Suprapubic skin (tissue), 4 donors: ENCODE measurements at regions not wholly inside any gene's neighbourhood (a gene's known extent, or its start where the extent isn't known, plus 50 kb on each side); places are given as distances from the start of the nearest gene placed in this dataset.

Experiments used
- EP300 ChIP-seq: sonication (generic); formaldehyde crosslinking; IDR thresholded peaks from one replicate; pipeline ENCODE4 v1.6.1; 2017; ENCODE audit warnings: antibody characterized with exemption
- POLR2A ChIP-seq, 2 donors: fragments of 450-650 bp; IDR thresholded peaks; one replicate each; pipeline ENCODE4 v1.6.1; 2017; ENCODE audit warnings: antibody characterized with exemption in 2 of 2, mild to moderate bottlenecking in 2 of 2, moderate library complexity in 2 of 2
- POLR2AphosphoS5 ChIP-seq, 3 donors: sonication (generic); formaldehyde crosslinking; IDR thresholded peaks; one replicate each; pipeline ENCODE4 v1.6.1; 2017; ENCODE audit warnings: antibody characterized with exemption in 3 of 3
- TF ChIP-seq, protein P1 (sequence below), 2 donors: fragments of 200-600 bp in 1 of 2; fragments of 450-650 bp in 1 of 2; sonication (generic) in 1 of 2; IDR thresholded peaks; one replicate each; pipeline ENCODE4 v1.5.1; 2016 to 2019; ENCODE audit warnings: antibody characterized with exemption in 2 of 2, mild to moderate bottlenecking in 1 of 2, moderate library complexity in 1 of 2

DNA sequence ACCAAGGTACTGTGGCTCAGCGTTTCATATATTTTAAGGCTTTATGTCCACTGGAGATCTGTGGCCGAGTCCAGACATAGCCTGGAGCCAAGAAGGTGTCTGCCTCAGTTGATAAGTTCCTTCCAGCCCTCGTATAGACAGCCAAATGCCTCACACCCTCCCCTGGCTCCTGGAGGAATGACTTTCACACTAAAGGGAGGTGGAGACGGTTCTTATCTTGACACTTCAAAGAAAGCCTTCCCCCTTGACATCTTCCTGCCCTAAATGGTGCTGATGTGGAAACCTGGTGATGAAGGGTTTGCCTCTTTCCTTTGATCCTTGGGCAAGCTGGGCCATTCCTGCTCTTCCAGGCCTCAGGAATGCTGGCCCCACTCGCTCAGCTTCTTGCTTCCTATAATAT is 474.8 kb upstream of the TBX3 start:
- no peak for TF ChIP-seq EP300
- TF ChIP-seq POLR2A (IDR thresholded peaks at IDR 0.05): no peak
- TF ChIP-seq, protein P1, sequence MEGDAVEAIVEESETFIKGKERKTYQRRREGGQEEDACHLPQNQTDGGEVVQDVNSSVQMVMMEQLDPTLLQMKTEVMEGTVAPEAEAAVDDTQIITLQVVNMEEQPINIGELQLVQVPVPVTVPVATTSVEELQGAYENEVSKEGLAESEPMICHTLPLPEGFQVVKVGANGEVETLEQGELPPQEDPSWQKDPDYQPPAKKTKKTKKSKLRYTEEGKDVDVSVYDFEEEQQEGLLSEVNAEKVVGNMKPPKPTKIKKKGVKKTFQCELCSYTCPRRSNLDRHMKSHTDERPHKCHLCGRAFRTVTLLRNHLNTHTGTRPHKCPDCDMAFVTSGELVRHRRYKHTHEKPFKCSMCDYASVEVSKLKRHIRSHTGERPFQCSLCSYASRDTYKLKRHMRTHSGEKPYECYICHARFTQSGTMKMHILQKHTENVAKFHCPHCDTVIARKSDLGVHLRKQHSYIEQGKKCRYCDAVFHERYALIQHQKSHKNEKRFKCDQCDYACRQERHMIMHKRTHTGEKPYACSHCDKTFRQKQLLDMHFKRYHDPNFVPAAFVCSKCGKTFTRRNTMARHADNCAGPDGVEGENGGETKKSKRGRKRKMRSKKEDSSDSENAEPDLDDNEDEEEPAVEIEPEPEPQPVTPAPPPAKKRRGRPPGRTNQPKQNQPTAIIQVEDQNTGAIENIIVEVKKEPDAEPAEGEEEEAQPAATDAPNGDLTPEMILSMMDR (IDR thresholded peaks at IDR 0.05): no peak
- TF ChIP-seq POLR2AphosphoS5 (IDR thresholded peaks at IDR 0.05): no peak
